Liver (tissue), 8 donors: ENCODE measurements at regions not wholly inside any gene's neighbourhood (a gene's known extent, or its start where the extent isn't known, plus 50 kb on each side); places are given as distances from the start of the nearest gene placed in this dataset.

Experiments
- DNase-seq: peaks from one replicate; pipeline ENCODE4 v3.0.0-alpha.2; 2017; ENCODE audit warnings: low spot score
- H3K27ac ChIP-seq, 2 donors: one replicate each; pipeline ENCODE4 v1.7.0; 2013; ENCODE audit warnings: inconsistent platforms in 2 of 2, low read length in 2 of 2, control low read depth in 1 of 2, low read depth in 1 of 2, mild to moderate bottlenecking in 1 of 2
- H3K27me3 ChIP-seq, 4 donors: one replicate each; pipeline versions ENCODE4 v1.6.1 to v1.7.0; 2013; ENCODE audit warnings: low read length in 3 of 4, inconsistent platforms in 1 of 4, mild to moderate bottlenecking in 1 of 4, moderate library complexity in 1 of 4; ENCODE audit not compliant: control insufficient read depth in 4 of 4, insufficient read depth in 4 of 4
- H3K36me3 ChIP-seq, 4 donors: one replicate each; pipeline versions ENCODE4 v1.6.1 to v1.7.0; 2013; ENCODE audit warnings: low read length in 3 of 4, mild to moderate bottlenecking in 3 of 4, low read depth in 1 of 4, moderate library complexity in 1 of 4; ENCODE audit not compliant: control insufficient read depth in 4 of 4, insufficient read depth in 3 of 4
- H3K4me1 ChIP-seq, 4 donors: one replicate each; pipeline versions ENCODE4 v1.6.1 to v1.7.0; 2013; ENCODE audit warnings: low read length in 3 of 4, mild to moderate bottlenecking in 3 of 4, moderate library complexity in 1 of 4; ENCODE audit not compliant: control insufficient read depth in 4 of 4, insufficient read depth in 4 of 4
- H3K4me3 ChIP-seq, 3 donors: one replicate each; pipeline versions ENCODE4 v1.6.1 to v1.7.0; 2013; ENCODE audit warnings: low read length in 3 of 3, control low read depth in 1 of 3, low read depth in 1 of 3, mild to moderate bottlenecking in 1 of 3
- H3K9ac ChIP-seq, 2 donors: one replicate each; pipeline ENCODE4 v1.7.0; 2013; ENCODE audit warnings: low read length in 2 of 2, mild to moderate bottlenecking in 2 of 2, moderate library complexity in 2 of 2, control low read depth in 1 of 2, low read depth in 1 of 2
- H3K9me3 ChIP-seq, 4 donors: one replicate each; pipeline versions ENCODE4 v1.6.1 to v1.7.0; 2013; ENCODE audit warnings: low read length in 3 of 4; ENCODE audit not compliant: control insufficient read depth in 4 of 4
- ATF3 ChIP-seq: IDR thresholded peaks from 2 replicates; pipeline ENCODE4 v1.6.1; 2016; ENCODE audit warnings: antibody characterized with exemption
- EGR1 ChIP-seq, 2 donors: IDR thresholded peaks; 2 replicates each; pipeline ENCODE4 v1.6.1; 2016 to 2018; ENCODE audit warnings: antibody characterized with exemption in 2 of 2, low read depth in 2 of 2
- FOXA1 ChIP-seq: IDR thresholded peaks from 2 replicates; pipeline ENCODE4 v1.6.1; 2016; ENCODE audit warnings: antibody characterized with exemption
- FOXA2 ChIP-seq: IDR thresholded peaks from 2 replicates; pipeline ENCODE4 v1.6.1; 2016; ENCODE audit warnings: antibody characterized with exemption
- HNF4A ChIP-seq, 2 donors: conservative IDR thresholded peaks; 2 replicates each; pipeline ENCODE4 v1.6.1; 2016; ENCODE audit warnings: antibody characterized with exemption in 2 of 2, mild to moderate bottlenecking in 2 of 2
- HNF4G ChIP-seq: IDR thresholded peaks from 2 replicates; pipeline ENCODE4 v1.6.1; 2016; ENCODE audit warnings: antibody characterized with exemption
- JUND ChIP-seq, 2 donors: IDR thresholded peaks; 2 replicates each; pipeline ENCODE4 v1.6.1; 2016; ENCODE audit warnings: antibody characterized with exemption in 2 of 2
- MAX ChIP-seq: IDR thresholded peaks from 2 replicates; pipeline ENCODE4 v1.6.1; 2016; ENCODE audit warnings: antibody characterized with exemption
- NR2F2 ChIP-seq: IDR thresholded peaks from 2 replicates; pipeline ENCODE4 v1.6.1; 2016; ENCODE audit warnings: antibody characterized with exemption
- RAD21 ChIP-seq, 2 donors: IDR thresholded peaks; 2 replicates each; pipeline ENCODE4 v1.6.1; 2016; ENCODE audit warnings: antibody characterized with exemption in 2 of 2, mild to moderate bottlenecking in 2 of 2
- REST ChIP-seq: IDR thresholded peaks from 2 replicates; pipeline ENCODE4 v1.6.1; 2016; ENCODE audit warnings: antibody characterized with exemption, mild to moderate bottlenecking
- RXRA ChIP-seq, 2 donors: IDR thresholded peaks; 2 replicates each; pipeline ENCODE4 v1.6.1; 2017 to 2018; ENCODE audit warnings: antibody characterized with exemption in 2 of 2, mild to moderate bottlenecking in 1 of 2
- SP1 ChIP-seq: IDR thresholded peaks from 2 replicates; pipeline ENCODE4 v1.6.1; 2018; ENCODE audit warnings: antibody characterized with exemption, mild to moderate bottlenecking
- TAF1 ChIP-seq: conservative IDR thresholded peaks from 2 replicates; pipeline ENCODE4 v1.6.1; 2016; ENCODE audit warnings: antibody characterized with exemption, mild to moderate bottlenecking
- YY1 ChIP-seq: IDR thresholded peaks from 2 replicates; pipeline ENCODE4 v1.6.1; 2016; ENCODE audit warnings: antibody characterized with exemption, mild to moderate bottlenecking
- WGBS: extraction: QIAGEN DNeasy Blood & Tissue Kit; methylation state at CpG from one replicate; pipeline ENCODE4 v1.1.7; 2013; 5-methylcytosine and 5-hydroxymethylcytosine counted together
- TF ChIP-seq, protein P1 (sequence below): fragments of 150-350 bp; IDR thresholded peaks from 2 replicates; pipeline ENCODE4 v1.5.1; 2017; ENCODE audit warnings: improper control_type of control experiment, low read depth, low read length; ENCODE audit not compliant: missing input control
- donor health status: healthy.
- donor health status: healthy.
- donor health status: healthy.
- donor health status: healthy.
- donor health status: healthy.

DNA sequence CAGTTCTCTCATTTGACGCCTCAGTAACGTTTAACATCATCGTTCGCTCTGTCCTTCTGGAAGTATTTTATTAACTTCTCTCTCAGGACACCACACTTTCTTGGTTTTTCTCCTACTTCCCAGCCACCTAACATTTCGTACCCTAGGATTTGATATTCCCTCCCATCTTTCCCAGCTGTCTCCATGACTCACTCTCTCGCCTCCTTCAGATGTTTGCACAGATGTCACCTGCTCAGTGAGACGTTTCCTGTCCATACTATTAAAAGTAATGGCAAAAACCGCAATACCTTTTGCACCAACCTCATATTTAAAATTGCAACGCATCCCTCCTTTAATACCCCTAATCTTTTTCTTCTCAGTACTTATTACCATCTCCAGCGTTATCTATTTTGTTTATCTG is 62.1 kb upstream of the SPRED1 start (continued):
- TF ChIP-seq, protein P1, sequence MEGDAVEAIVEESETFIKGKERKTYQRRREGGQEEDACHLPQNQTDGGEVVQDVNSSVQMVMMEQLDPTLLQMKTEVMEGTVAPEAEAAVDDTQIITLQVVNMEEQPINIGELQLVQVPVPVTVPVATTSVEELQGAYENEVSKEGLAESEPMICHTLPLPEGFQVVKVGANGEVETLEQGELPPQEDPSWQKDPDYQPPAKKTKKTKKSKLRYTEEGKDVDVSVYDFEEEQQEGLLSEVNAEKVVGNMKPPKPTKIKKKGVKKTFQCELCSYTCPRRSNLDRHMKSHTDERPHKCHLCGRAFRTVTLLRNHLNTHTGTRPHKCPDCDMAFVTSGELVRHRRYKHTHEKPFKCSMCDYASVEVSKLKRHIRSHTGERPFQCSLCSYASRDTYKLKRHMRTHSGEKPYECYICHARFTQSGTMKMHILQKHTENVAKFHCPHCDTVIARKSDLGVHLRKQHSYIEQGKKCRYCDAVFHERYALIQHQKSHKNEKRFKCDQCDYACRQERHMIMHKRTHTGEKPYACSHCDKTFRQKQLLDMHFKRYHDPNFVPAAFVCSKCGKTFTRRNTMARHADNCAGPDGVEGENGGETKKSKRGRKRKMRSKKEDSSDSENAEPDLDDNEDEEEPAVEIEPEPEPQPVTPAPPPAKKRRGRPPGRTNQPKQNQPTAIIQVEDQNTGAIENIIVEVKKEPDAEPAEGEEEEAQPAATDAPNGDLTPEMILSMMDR = no peak
- no peak for TF ChIP-seq FOXA2
- no peak for TF ChIP-seq RAD21 (IDR thresholded peaks at IDR 0.05)

- Histone ChIP-seq H3K9ac (no peak overlapping the region), H3K36me3 (no peaks in the 10 kb centered on the region), H3K9me3 (no peaks in the 10 kb centered on the region), H3K27ac (no peak overlapping the region), H3K4me3 (no peak overlapping the region), H3K27me3 (peaks cover 0 to 3% (median 0%) of the 10 kb centered on the region in 4 donors), H3K4me1 (no peaks in the 10 kb centered on the region)
- no peak for TF ChIP-seq SP1
- no peak for TF ChIP-seq FOXA2
- TF ChIP-seq TAF1 = no peak
- TF ChIP-seq NR2F2 = no peak
- TF ChIP-seq HNF4A (conservative IDR thresholded peaks at IDR 0.05) = no peak
- TF ChIP-seq, protein P1 = no peak
- no peak for TF ChIP-seq REST
- DNase-seq = no peak
- WGBS = 91% methylated on average over 2 of the region's 2 CpGs
Observed at GRCh38 chr15:38192496-38192895, 60.1 kb upstream of the SPRED1 start.

DNA sequence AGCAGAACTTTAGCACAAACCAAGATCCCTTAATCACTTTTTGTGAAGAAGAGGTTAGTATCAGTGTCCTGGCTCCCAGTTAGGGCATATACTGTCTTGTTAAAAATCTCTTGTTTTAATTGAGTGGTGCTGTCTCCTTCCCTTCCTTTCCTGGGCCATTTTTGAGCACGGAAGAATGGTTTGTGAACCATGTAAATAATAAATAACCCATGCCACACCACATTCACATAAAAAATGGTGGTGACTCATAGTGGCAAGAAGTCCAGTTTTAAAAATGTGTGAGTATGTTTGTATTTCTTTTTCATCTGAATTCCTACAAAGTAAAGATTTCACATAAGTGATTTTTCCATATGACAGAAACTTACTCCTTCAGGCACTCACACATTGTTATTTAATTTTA is 59.1 kb upstream of the SPRED1 start:
- Histone ChIP-seq H3K27ac (no peak overlapping the region), H3K27me3 (no peaks in the 10 kb centered on the region), H3K4me3 (no peak overlapping the region), H3K4me1 (no peaks in the 10 kb centered on the region), H3K9me3 (no peaks in the 10 kb centered on the region), H3K9ac (no peak overlapping the region), H3K36me3 (no peaks in the 10 kb centered on the region)
- WGBS = 80% methylated on average over 1 of the region's 1 CpG
- DNase-seq = no peak
- no peak for TF ChIP-seq HNF4G
- TF ChIP-seq, protein P1 = no peak
- TF ChIP-seq ATF3 = no peak
- no peak for TF ChIP-seq SP1
- no peak for TF ChIP-seq REST
- no peak for TF ChIP-seq EGR1 (IDR thresholded peaks at IDR 0.05; ENCODE audit: low read depth in 2 of 2)
- no peak for TF ChIP-seq RXRA (IDR thresholded peaks at IDR 0.05)
- no peak for TF ChIP-seq HNF4A (conservative IDR thresholded peaks at IDR 0.05)
- TF ChIP-seq NR2F2 = no peak
- TF ChIP-seq TAF1 = no peak
- TF ChIP-seq JUND (IDR thresholded peaks at IDR 0.05) = no peak
- no peak for TF ChIP-seq MAX
- no peak for TF ChIP-seq YY1
- no peak for TF ChIP-seq FOXA1
